ENCODE measurements at regions not wholly inside any gene's neighbourhood (a gene's known extent, or its start where the extent isn't known, plus 50 kb on each side); places are given as distances from the start of the nearest gene placed in this dataset.
"Not testable (repeated sequence)": the region's sequence is repeated elsewhere in the genome, so short reads cannot be mapped to it uniquely, and the experiment has no call there.

- DNase-seq, result no peak
Observed at GRCh38 chr13:44697058-44697457, 120.9 kb upstream of the TSC22D1 start.

- no peak for DNase-seq
Observed at GRCh38 chr13:44695520-44695919, 119.4 kb upstream of the TSC22D1 start.

GRCh38 chr13:44694842-44695241 lies 118.7 kb upstream of the TSC22D1 start:
- DNase-seq, result no peak

DNA sequence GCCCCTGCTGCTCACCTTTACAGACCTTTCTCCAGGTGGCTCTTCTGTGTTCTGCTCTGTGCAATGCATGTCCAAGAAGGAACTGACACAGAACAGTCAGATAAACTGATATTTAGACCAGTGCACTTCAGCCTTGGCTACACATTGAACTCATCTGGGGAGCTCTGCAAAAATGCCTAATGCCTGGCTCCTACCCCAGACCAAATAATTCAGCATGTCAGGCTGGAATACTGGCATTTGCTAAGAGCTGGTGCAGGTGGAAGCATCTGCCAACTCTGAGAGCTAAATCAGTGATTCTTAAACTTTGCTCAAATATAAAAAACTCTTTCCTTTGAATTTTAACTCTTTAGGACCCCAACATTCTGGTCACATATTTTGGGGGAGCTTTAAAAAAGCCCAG lies 118.2 kb upstream of the TSC22D1 start:
- DNase-seq, result no peak

- DNase-seq, result no peak
Observed at GRCh38 chr13:44693156-44693764, 117.1 kb upstream of the TSC22D1 start.

DNA sequence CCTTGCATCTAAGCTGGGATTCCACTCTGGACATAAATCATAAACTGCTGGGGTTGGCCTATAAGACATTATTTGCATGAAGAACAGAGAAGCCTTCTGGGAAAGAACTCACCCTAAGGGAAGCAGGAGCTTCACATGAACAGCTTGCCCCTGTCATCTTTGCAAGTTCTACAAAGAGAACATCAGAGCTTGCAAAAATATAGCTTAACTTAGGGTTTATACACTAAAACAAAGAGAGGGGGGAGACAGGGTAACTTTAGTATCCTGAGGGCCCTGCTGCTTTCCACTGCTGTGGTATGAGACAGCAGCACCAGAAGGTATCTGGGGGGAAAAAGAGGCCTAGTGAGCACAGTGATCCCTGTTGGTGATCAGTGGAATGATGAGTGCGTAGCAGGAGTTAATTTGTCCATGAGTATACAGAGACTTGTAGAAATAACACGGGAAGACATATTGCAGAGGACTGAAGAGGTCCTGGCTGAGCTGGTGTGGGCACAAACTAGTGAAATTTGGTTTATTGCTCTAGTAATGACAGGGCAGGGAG lies 116.1 kb upstream of the TSC22D1 start:
- peak; percentile 87 for DNase-seq

- no peak for DNase-seq
Observed at GRCh38 chr13:44690376-44690775, 114.2 kb upstream of the TSC22D1 start.

- DNase-seq, result no peak
Observed at GRCh38 chr13:44688652-44689051, 112.5 kb upstream of the TSC22D1 start.

DNA sequence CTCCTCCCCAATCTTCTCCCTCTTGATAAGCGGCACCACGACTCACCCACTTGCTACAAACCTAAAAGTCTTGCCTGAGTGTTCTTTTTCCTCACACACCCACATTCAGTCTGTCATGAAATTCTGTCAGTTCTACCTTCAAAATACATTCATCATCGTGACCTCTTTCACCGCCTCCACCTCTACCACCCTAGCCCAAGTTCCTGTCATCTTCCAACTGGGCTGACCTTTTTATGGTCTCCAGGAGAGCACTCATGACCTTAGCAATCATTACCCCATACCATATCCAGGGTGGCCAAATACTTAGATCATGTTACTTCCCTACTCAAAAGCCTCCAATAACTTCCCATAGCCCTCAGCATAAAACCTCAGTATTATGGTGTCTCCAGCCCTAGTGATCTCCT lies 110.4 kb upstream of the TSC22D1 start:
- DNase-seq, result no peak

- DNase-seq, result no peak
Observed at GRCh38 chr13:44685641-44686040, 109.5 kb upstream of the TSC22D1 start.

DNA sequence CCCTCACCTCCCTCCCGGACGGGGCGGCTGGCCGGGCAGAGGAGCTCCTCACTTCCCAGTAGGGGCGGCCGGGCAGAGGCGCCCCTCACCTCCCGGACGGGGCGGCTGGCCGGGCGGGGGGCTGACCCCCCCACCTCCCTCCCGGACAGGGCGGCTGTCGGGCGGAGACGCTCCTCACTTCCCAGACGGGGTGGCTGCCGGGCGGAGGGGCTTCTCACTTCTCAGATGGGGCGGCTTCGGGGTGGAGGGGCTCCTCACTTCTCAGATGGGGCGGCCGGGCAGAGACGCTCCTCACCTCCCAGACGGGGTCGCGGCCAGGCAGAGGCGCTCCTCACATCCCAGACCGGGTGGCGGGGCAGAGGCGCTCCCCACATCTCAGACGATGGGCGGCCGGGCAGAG lies 106.3 kb upstream of the TSC22D1 start:
- DNase-seq, result not testable (repeated sequence)

- DNase-seq, result no peak
Observed at GRCh38 chr13:44680746-44681355, 104.7 kb upstream of the TSC22D1 start.

- no peak for DNase-seq
Observed at GRCh38 chr13:44679597-44679996, 103.5 kb upstream of the TSC22D1 start.

DNA sequence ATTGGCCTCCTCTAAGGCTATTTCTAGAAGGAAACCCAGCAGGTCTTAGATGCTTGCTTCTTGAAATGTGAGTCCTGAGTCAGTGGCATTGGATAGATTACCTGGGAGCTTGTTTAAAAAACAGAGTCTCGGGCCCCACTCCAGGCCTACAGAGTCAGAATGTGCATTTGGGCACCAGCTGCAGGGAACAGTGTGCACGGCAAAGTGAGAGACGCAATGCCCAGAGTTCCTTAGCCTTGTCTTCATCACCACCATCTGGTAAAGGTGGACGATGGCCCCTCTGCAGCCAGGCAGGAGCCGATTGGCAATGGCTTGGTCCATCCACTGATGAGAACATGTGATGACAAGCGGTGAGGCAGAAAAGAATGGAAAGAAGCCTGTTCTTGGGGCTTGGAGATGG lies 102.1 kb upstream of the TSC22D1 start:
- no peak for DNase-seq

DNA sequence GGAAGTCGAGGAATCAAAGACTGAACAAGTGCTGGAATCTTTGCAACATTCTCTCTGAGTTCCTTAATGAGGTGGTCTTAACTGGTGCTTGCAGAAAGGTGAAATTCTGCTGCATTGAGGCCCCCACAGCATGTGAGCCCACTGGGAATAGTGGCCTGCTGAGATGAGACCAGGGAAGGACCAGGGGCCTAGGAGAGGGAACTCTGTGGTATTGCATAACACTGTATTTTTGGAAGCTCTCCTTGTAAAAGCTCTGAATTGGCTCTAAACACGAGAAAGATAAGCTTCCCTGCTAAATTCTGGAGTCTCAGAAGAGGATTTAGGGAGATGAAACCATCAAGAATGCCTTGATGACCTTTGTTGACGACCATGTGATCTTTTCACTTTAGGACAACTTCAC lies 100.4 kb upstream of the TSC22D1 start:
- DNase-seq, result no peak

DNA sequence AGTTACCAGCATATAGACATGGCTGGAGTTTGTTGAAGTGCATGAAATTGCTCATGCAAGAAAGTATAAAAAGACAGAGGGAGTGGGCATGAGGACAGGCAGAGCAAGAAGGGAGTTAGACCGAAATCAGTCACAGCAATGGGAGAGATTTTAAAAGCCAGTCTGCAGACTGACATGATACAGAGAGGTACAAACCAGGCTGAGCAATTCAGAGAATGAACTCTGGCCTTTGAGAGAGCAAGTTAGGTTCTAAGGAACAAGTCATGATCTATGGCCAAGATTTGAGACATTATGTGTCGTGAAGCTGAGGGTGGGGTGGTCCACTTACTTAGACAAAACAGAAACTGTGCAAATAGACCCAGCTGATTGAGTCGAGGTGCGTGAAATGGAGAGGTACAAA lies 93.4 kb upstream of the TSC22D1 start:
- no peak for DNase-seq

- DNase-seq, result no peak
Observed at GRCh38 chr13:44668688-44669087, 92.6 kb upstream of the TSC22D1 start.

- no peak for DNase-seq
Observed at GRCh38 chr13:44667943-44668342, 91.8 kb upstream of the TSC22D1 start.

DNA sequence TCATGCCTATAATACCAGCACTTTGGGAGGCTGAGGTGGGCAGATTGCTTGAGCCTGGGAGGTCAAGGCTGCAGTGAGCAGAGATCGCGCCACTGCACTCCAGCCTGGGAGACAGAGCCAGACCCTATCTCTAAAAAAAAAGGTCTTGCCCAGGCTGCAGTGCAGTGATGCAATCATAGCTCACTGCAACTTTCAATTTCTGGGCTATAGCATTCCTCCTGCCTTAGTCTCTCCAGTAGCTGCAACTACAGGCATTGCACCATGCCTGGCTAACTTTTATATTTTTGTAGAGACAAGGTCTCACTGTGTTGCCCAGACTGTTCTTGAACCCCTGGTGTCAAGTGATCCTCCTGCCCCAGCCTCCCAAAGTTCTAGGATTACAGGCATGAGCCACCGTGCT lies 90.4 kb upstream of the TSC22D1 start:
- not testable (repeated sequence) for DNase-seq

DNA sequence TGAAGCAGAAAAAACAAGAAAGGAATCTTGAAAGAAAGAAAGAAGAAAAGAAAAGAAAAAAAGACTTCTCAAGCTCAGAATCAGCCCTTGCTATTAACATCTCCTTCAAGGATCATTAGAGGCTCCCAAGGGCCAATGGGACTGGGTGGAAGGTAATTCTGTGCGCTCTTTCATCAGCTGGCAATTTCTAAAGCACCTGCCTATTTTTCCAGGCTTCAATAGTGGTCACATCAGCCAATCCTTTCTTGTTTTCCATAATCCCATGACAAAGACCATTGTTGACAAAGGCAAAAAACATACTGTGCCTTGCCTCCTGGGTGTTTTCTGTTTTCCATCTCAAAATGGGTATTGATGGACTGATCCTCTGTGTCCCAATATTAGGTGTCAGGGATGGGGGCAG lies 88.2 kb upstream of the TSC22D1 start:
- no peak for DNase-seq

- DNase-seq, result no peak
Observed at GRCh38 chr13:44662515-44662914, 86.4 kb upstream of the TSC22D1 start.

GRCh38 chr13:44661936-44662335 lies 85.8 kb upstream of the TSC22D1 start:
- DNase-seq, result no peak

DNA sequence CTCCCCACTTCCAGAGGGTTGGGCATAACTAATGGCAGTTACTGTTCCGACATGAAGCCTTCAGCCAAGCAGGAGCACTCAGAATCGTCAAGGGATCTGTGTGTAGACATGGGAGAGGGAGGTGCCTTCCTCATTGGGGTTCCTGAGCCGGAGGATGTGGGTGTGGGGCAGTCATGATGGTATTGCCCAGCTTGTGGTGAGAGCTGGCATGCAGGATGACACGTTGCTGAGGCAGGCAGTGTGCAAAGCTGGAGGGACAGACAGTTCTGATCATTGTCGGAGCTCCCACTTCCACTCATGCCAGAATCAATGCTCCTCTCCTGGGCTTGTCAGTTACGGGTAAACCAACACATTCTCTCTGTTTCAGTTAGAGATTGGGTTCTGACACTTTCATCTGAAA lies 83.9 kb upstream of the TSC22D1 start:
- DNase-seq, result no peak

- no peak for DNase-seq
Observed at GRCh38 chr13:44652962-44653660, 77.0 kb upstream of the TSC22D1 start.

Data from NCI-H526 treated with DMSO at 0.1 percent for 48 hours (cell line).